ENCODE measurements at regions not wholly inside any gene's neighbourhood (a gene's known extent, or its start where the extent isn't known, plus 50 kb on each side); places are given as distances from the start of the nearest gene placed in this dataset.

GRCh38 chr15:87591582-87591981, 665.0 kb downstream of the NTRK3 start:
- no peaks in the 10 kb centered on the region for H3K27me3 ChIP-seq (ENCODE audit: insufficient read depth, low read length)
- H4K20me1 ChIP-seq (ENCODE audit: insufficient read depth): no peaks in the 10 kb centered on the region
- RAD21 ChIA-PET (ENCODE audit: low non-redundant PET in 1 of 2, low total read pairs in 2 of 2, uncharacterized antibody in 2 of 2, unreplicated experiment in 2 of 2): no interaction called here
- H3K79me2 ChIP-seq (ENCODE audit: insufficient read depth, low read length): no peaks in the 10 kb centered on the region
- no peak overlapping the region for H3K4me2 ChIP-seq (ENCODE audit: low read length)
- no peak overlapping the region for H3K9ac ChIP-seq (ENCODE audit: low read length)
- H3K4me3 ChIP-seq (replicated peaks in 1 of 2; ENCODE audit: low read depth in 1 of 2, low read length in 2 of 2): no peak overlapping the region
- intact Hi-C loops (cut with micrococcal nuclease): no loop called here
- H2AFZ ChIP-seq (ENCODE audit: low read depth, low read length, poor library complexity, severe bottlenecking): no peak overlapping the region
- H3K36me3 ChIP-seq (ENCODE audit: control insufficient read depth in 1 of 2, insufficient read depth in 2 of 2, low read length in 2 of 2): no peaks in the 10 kb centered on the region
- no peaks in the 10 kb centered on the region for H3K4me1 ChIP-seq (ENCODE audit: control insufficient read depth in 1 of 2, insufficient read depth in 2 of 2, low read length in 2 of 2)
- ATAC-seq (no peak), DNase-seq (ENCODE audit: low read depth, low spot score) (no peak)
- no peaks in the 10 kb centered on the region for H3K9me2 ChIP-seq (ENCODE audit: insufficient read depth)
- TF ChIP-seq RAD21 (IDR thresholded peaks at IDR 0.05; ENCODE audit: low read depth) (no peak), POLR2AphosphoS5 (IDR thresholded peaks at IDR 0.05; ENCODE audit: low read depth, low read length) (no peak), SIN3A (IDR thresholded peaks at IDR 0.05; ENCODE audit: low read depth) (no peak), SRF (IDR thresholded peaks at IDR 0.05; ENCODE audit: low read depth) (no peak), MAX (IDR thresholded peaks at IDR 0.05) (no peak), SP1 (IDR thresholded peaks at IDR 0.05; ENCODE audit: low read depth) (no peak), REST (IDR thresholded peaks at IDR 0.05; ENCODE audit: low read depth) (no peak), JUND (IDR thresholded peaks at IDR 0.05) (no peak), CBX3 (IDR thresholded peaks at IDR 0.05; ENCODE audit: low read depth) (no peak), ZNF274 (IDR thresholded peaks at IDR 0.05; ENCODE audit: low read depth, low read length) (no peak), ZFX (IDR thresholded peaks at IDR 0.05) (no peak), CTCF (IDR thresholded peaks at IDR 0.05 in 2 of 3, conservative IDR thresholded peaks at IDR 0.05 in 1 of 3; ENCODE audit: borderline replicate concordance in 1 of 3, insufficient read depth in 1 of 3, low read depth in 2 of 3, low read length in 2 of 3) (no peak), ATF3 (IDR thresholded peaks at IDR 0.05) (no peak)
- no TSS peak for BruUV-seq (replicated peaks)
- no peak overlapping the region for H3K27ac ChIP-seq (ENCODE audit: low read depth, low read length)
- POLR2A ChIA-PET: no interaction called here
- H3K9me3 ChIP-seq (ENCODE audit: control insufficient read depth in 1 of 2, insufficient read depth in 1 of 2, low read depth in 1 of 2, low read length in 2 of 2): peaks cover 8 to 33% of the 10 kb centered on the region in 2 experiments; a peak in 2 of 4 replicates
- CTCF ChIA-PET: no interaction called here
